Activated CD8-positive, alpha-beta memory T cell treated with anti-CD3 and anti-CD28 coated beads, Interleukin-2, amount 50 U/mL, for 48 hours (primary cell): ENCODE measurements at regions not wholly inside any gene's neighbourhood (a gene's known extent, or its start where the extent isn't known, plus 50 kb on each side); places are given as distances from the start of the nearest gene placed in this dataset.

Experiments
- DNase-seq: peaks from one replicate; pipeline ENCODE4 v3.0.0-alpha.2; 2020

- DNase-seq = no peak
Measured at GRCh38 chr1:5748286-5749225, 243.7 kb downstream of the NPHP4 start.

DNA sequence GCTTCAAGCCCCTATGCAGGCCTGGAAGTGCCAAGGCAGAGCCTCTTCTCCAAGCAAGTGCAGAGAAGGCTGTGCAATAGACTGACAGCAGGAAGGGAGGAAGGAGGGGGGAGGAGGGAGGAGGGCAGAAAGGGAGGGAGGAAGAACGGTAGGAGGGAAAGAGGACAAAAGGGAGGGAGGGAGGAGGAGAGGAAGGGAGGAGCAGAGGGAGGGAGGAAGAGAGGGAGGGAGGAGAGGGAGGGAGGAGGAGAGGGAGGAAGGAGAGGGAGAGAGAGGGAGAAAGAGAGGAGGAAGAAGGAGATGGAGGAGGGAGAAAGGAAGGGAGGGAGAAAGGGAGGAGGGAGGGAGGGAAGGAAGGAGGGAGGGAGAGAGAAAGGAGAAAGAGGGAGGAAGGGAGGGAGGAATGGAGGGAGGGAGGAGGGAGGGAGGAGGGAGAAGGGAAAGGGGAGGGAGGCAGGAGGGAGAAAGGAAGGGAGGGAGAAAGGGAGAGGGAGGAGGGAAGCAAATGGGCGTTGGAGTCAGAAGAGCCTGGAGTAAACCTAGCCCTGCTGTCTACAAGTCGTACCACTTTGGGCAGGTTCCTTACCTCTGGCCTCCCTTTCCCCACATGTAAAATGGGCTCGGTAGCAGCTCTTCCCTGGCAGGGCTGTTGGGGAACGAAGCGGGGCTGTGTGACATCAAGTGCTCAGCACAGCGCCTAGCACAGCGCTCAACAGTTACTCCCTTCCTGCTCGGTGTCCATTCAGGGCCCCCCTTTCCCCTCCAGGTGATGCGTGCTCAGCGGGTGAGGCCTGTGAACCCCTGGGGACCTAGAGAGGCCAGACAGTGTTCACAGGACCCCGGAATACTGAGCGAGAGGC, 244.6 kb downstream of the NPHP4 start:
- DNase-seq = no peak

- DNase-seq = no peak
Measured at GRCh38 chr1:5746611-5747425, 245.4 kb downstream of the NPHP4 start.

GRCh38 chr1:5745800-5746610, 246.2 kb downstream of the NPHP4 start:
- peak; percentile 82 for DNase-seq

- DNase-seq = no peak
Measured at GRCh38 chr1:5744911-5745799, 247.1 kb downstream of the NPHP4 start.

DNA sequence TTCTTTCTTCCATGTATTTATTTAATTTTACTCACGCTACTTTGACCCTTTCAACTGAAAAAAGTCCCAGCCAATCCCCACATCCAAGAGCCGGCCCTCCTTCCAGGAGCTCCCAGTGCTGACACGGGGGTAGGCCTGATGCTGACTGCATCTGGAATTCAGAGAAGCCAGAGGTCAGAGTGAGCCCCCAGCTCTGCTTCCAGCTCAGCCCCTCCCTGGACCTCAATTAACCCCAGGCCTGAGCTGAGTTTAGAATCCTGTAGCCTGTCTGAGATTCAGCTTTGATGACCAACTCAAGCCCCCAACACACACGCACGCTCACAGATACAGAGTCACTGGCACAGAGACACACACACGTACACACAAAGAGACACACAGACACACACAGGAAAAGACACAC, 247.9 kb downstream of the NPHP4 start:
- DNase-seq = no peak

DNA sequence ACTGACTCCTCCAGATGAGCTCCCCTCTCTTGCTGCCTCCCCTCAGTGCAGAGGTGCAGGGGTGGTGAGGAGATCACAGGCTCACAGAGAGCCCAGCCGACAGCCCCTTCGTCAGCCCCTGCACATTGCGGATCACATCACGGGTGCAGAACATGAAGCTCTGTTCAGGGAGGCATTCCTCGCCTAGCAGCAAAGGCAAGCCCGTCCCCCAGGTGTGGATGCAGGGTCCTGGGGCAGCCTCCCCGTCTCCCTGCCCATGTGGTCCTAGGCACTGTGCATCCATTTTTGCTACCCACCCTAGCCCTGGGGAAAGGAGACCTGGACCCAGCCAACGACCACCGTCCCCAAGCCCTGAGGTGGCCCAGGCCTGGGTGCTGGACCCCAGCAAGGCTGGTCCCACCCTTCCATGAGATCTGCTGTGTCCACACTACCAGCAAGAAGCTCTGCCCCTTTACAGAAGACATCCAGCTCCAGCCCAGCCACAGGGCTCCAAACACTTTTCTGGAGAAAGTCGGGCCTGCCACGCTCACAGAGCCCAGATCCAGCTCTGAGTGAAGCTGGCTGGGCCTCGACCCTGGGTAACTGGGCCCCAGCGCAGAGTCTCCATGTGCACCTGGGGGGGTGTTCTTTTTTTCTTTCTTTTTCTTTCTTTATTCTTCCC, 248.7 kb downstream of the NPHP4 start:
- no peak for DNase-seq

DNA sequence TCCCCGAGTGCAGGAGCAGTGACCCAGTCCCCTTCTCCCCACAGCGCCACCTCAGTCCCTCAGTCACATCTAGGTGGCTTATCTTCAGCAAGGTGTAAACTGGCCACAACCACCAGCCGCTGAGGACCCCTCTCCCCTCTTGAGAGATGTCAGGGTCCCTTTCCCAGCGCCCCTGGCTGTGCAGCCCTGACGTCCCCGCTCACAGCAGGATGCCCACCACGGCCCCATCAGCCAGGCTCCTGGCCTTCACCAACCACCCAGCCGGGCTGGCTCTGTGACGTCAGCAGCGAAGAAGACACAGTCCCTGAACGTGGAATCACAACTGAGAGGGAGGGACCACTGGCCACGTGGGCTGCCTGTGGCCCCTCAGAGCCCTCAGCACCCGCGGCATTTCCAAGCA, 249.4 kb downstream of the NPHP4 start:
- no peak for DNase-seq

- DNase-seq = no peak
Measured at GRCh38 chr1:5742032-5742431, 250.2 kb downstream of the NPHP4 start.

DNA sequence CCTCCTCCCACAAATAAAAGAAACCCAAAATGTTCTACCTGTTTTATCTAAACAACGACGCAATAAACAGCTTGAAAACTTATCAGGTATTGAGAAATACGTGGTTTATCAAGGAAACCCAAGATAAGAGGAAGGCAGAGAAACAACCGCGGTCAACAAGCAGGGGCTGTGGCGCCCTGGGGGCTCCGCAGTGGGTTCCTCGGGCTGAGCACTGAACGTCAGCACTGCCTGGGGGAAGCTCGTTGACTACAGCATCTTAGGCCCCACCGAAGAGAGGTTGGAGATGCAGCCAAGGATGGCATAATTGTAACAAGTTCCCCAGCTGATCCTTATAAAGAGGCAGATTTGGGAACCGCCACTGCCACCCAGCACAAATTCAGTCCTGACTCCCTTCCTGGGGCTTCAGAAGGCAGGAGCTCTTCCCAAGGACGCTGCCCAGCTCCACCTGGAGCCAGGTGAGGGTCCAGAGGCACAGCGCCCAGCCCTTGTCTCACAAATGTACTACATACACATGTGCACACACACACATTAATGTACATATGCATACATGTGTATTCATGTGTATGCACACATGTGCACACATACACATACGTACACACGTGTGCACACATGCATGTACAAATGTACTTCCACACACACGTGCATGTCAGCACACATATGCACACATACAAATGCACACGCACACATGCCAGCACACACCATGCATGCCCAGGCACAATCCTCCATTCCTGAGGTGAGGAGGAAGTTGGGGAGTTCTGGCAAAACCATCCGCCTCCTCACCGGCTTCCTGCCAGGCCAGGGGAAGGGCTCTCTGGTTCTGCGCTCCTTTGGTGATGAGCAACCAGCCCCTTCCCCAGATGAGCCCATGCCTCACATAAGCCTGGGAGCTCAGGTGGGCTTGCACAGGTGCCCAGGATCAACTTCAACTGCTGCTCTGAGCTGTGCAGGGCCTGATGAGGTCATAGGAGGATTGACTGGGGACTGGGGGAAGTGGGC, 251.1 kb downstream of the NPHP4 start:
- DNase-seq = no peak

DNA sequence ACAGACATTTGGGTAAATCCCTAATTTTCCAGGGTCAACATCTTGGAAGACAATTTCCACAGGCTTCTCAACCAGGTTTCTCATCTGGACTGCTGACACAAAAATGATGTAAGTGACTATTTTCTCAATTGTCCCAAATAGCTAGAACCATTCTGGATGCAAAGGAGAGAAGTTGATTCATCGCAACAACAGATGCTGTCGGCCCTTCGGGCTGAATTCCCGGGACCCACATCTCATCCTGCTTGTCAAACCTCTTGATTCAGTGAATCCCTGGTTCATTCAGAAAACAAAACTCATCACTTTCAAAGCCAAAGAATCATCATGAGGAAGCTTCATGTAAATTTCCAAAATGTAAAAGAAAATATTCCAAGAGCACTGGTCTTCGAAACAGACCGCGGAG, 251.8 kb downstream of the NPHP4 start:
- DNase-seq = no peak

- DNase-seq = peak; percentile 13
Measured at GRCh38 chr1:5739561-5740078, 252.6 kb downstream of the NPHP4 start.

DNA sequence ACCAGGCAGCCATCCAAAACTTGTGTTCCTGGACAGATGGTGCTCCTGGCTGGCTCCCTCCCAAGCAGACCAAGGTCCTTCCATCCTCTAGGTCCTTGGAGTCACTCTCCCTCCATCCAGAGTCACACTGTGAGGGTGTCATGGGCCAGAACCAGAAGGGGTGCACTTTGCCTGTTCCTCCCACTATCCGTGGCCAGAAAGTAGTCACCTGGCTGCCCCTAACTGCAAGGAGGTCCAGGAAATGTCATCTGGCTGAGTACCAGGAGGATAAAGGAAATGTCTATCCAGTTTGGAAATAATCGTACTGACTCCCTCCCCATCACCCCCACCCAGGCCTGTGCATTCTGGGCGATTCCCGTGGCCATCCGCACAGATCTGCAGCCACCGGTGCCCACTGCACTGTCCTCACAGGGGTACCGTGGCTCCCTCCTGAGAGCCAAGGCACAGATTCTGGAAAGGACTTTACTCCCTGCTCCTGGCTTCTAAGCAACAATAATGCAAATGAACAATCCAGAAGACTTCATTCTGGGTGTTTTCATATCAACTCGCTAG, 253.2 kb downstream of the NPHP4 start:
- peak; percentile 38 for DNase-seq

- no peak for DNase-seq
Measured at GRCh38 chr1:5737081-5737480, 255.1 kb downstream of the NPHP4 start.

DNA sequence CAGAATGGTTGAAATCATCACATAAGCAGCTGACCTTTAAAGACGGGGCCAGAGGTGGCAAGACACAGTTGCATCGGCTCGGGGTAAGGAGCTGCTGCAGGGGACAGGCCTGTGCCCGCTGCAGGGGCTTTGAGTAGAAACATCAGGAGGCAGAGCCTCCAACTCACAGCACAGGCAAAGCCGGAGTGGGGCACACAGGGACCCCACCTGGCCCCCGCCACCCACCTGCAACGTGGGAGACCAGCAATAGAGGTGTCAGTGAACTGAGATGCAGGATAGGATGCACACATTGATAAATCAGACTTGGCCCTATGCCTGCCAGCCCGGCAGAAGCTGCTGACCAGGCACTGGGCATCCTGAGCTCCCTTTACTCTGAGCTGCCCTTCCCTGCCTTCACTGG, 257.2 kb downstream of the NPHP4 start:
- DNase-seq = no peak

- no peak for DNase-seq
Measured at GRCh38 chr1:5734414-5734813, 257.8 kb downstream of the NPHP4 start.

GRCh38 chr1:5733596-5733995, 258.6 kb downstream of the NPHP4 start:
- DNase-seq = no peak

DNA sequence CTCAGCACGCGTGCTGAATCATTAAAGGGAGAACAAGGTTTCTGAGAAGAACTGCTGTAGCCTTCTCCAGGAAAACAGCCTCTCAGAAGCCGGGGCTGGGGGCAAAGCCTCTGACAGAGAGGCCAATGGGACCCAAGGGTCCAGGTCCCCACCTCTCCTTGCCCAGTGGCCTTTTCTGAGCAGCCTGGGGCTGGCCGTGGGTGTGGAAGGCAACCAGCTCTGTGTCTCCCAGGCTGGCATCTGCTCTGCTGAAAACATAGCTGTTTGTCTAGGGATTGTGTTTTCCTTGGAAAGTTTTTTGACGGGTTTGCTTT, 261.2 kb downstream of the NPHP4 start:
- no peak for DNase-seq
